ENCODE measurements at regions not wholly inside any gene's neighbourhood (a gene's known extent, or its start where the extent isn't known, plus 50 kb on each side); places are given as distances from the start of the nearest gene placed in this dataset.
"Not testable (repeated sequence)": the region's sequence is repeated elsewhere in the genome, so short reads cannot be mapped to it uniquely, and the experiment has no call there.

DNA sequence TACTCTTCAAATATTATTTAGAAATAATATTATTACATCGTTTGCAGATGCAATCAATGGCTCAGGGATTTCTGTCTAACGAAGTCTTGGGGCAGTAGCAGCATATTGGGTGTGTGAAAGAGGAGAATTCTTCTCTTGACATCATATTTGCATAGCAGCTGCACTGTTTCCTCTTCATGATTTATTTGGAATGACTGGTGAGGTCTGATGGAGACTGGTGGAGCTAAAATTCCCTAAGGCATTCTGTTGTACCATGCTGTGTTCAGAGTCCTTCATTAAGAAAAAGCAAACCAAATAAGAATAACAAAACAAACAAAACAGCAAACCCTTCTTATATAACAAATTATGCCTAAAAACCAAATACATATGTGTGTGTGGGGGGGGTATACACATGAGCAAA, 177.6 kb downstream of the DIRAS2 start:
- no peaks in the 10 kb centered on the region for H3K36me3 Mint-ChIP-seq (ENCODE audit: insufficient read depth)
- no peaks in the 10 kb centered on the region for H3K9me3 Mint-ChIP-seq
- DNase-seq (no peak), ATAC-seq (no peak)
- H3K4me1 Mint-ChIP-seq (ENCODE audit: low read depth) = no peaks in the 10 kb centered on the region
- peaks cover 8% of the 10 kb centered on the region for H3K27me3 Mint-ChIP-seq (ENCODE audit: low read depth)
- H3K4me3 Mint-ChIP-seq = no peak overlapping the region

GRCh38 chr9:90466441-90466840, 176.2 kb downstream of the DIRAS2 start:
- Mint-ChIP-seq H3K9me3 (no peaks in the 10 kb centered on the region), H3K27me3 (ENCODE audit: low read depth) (peaks cover 12% of the 10 kb centered on the region), H3K4me3 (no peak overlapping the region), H3K36me3 (ENCODE audit: insufficient read depth) (no peaks in the 10 kb centered on the region), H3K4me1 (ENCODE audit: low read depth) (no peaks in the 10 kb centered on the region)
- ATAC-seq = no peak
- DNase-seq = no peak

- DNase-seq = no peak
Observed at GRCh38 chr9:90469435-90469834, 173.2 kb downstream of the DIRAS2 start.

DNA sequence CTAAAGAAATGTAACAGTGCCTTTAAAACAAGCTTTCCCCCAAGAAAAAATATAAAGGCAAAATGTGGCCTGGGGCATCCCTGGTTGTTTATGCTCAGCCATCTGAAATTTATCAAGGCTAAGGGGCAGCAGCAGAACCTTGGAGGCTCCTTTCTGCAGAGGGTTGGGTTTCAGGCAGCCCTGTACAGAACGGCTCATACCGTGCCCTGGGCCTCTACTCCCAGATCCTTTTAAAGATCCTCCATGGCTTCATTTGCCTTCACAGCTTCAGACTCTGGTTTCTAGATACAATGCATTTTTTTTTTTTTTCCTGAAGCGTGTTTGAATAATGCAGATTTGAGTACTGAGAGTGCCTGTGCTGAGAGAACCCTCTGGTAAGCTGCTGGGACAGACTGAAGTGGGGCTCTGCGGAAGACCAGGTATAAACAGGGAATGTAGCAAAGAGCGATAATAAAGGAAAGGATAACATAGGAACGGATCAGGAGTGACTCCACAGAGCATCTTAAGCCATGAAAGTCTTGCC, 172.7 kb downstream of the DIRAS2 start:
- H3K36me3 Mint-ChIP-seq (ENCODE audit: insufficient read depth) = no peaks in the 10 kb centered on the region
- no peaks in the 10 kb centered on the region for H3K4me1 Mint-ChIP-seq (ENCODE audit: low read depth)
- ATAC-seq (no peak), DNase-seq (no peak)
- H3K4me3 Mint-ChIP-seq = no peak overlapping the region
- H3K27me3 Mint-ChIP-seq (ENCODE audit: low read depth) = peaks cover 7% of the 10 kb centered on the region
- H3K9me3 Mint-ChIP-seq = no peaks in the 10 kb centered on the region

More at GRCh38 chr9:90469435-90469834, 173.2 kb downstream of the DIRAS2 start:
- H3K36me3 Mint-ChIP-seq (ENCODE audit: insufficient read depth) = no peaks in the 10 kb centered on the region
- ATAC-seq = no peak
- H3K4me1 Mint-ChIP-seq (ENCODE audit: low read depth) = no peaks in the 10 kb centered on the region
- no peak overlapping the region for H3K4me3 Mint-ChIP-seq
- peaks cover 7% of the 10 kb centered on the region for H3K27me3 Mint-ChIP-seq (ENCODE audit: low read depth)
- H3K9me3 Mint-ChIP-seq = no peaks in the 10 kb centered on the region

DNA sequence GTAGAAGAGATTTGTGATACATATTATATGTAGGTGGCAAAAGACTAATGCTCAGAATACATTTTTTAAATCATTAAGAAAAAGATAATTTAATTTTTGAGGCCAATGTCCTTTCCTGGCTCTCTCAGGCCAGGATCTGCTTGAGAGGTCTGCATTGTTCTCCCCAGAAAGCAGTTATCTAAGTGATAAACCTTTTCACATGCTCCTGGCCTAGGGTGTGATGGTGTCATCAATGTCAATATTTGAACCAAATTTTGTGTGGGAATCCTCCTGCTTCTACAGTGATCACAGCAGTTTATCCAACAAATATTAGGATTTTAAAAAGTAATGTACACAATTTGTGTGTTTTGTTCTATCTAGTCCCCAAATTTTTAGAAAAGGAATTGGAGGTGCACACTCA, 166.6 kb downstream of the DIRAS2 start:
- H3K4me3 Mint-ChIP-seq = no peak overlapping the region
- no peaks in the 10 kb centered on the region for H3K36me3 Mint-ChIP-seq (ENCODE audit: insufficient read depth)
- H3K4me1 Mint-ChIP-seq (ENCODE audit: low read depth) = no peaks in the 10 kb centered on the region
- H3K9me3 Mint-ChIP-seq = no peaks in the 10 kb centered on the region
- H3K27me3 Mint-ChIP-seq (ENCODE audit: low read depth) = peaks cover under 1% of the 10 kb centered on the region
- ATAC-seq (no peak), DNase-seq (no peak)

GRCh38 chr9:90477535-90477934, 165.1 kb downstream of the DIRAS2 start:
- no peaks in the 10 kb centered on the region for H3K27me3 Mint-ChIP-seq (ENCODE audit: low read depth)
- no peak for DNase-seq
- H3K9me3 Mint-ChIP-seq = no peaks in the 10 kb centered on the region
- ATAC-seq = no peak
- no peaks in the 10 kb centered on the region for H3K4me1 Mint-ChIP-seq (ENCODE audit: low read depth)
- no peak overlapping the region for H3K4me3 Mint-ChIP-seq
- no peaks in the 10 kb centered on the region for H3K36me3 Mint-ChIP-seq (ENCODE audit: insufficient read depth)

- no peak overlapping the region for H3K4me3 Mint-ChIP-seq
- no peaks in the 10 kb centered on the region for H3K36me3 Mint-ChIP-seq (ENCODE audit: insufficient read depth)
- ATAC-seq (no peak), DNase-seq (no peak)
- H3K4me1 Mint-ChIP-seq (ENCODE audit: low read depth) = no peaks in the 10 kb centered on the region
- no peaks in the 10 kb centered on the region for H3K9me3 Mint-ChIP-seq
- peaks cover 3% of the 10 kb centered on the region for H3K27me3 Mint-ChIP-seq (ENCODE audit: low read depth)
Observed at GRCh38 chr9:90478821-90479220, 163.8 kb downstream of the DIRAS2 start.

DNA sequence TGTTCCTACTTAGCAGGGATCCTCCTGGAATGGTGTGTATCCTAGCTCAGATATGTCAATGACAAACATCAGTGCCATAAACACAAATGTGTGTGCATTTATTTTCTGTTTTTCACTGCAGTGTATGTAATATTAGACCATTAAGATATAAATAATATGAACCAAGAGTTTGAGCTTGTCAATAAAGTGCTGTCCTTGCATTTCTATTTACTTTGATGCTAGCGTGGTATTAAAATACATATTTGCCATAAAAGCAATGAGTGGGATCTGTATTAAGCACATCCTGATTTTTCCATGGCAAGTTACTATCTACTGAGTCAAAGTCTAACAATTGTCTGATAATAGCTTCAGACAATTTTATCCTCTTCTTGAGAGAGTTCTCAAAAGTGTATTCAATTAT, 157.6 kb downstream of the DIRAS2 start:
- Mint-ChIP-seq H3K9me3 (peaks cover 3% of the 10 kb centered on the region), H3K4me3 (no peak overlapping the region), H3K27me3 (ENCODE audit: low read depth) (peaks cover 8% of the 10 kb centered on the region), H3K4me1 (ENCODE audit: low read depth) (no peaks in the 10 kb centered on the region), H3K36me3 (ENCODE audit: insufficient read depth) (no peaks in the 10 kb centered on the region)
- ATAC-seq = no peak
- DNase-seq = no peak

DNA sequence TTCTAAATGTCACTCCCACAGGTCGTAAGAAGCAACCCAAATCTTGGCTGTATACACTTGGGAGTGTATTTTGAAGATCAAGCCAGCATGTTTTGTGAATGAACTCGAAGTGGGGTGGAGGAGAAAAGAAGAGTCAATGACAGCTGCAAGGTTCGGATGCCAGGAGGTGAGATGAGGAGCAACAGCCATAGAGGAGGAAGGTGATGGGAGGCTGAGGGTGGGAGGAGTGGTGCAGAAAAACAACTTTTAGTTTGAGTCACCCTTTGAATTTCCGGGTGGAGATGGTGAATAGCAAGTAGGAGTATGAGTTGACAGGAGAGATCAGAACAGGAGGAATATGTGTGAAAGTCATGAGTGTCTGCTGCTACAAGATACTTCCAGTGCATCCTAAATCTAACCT, 153.6 kb downstream of the DIRAS2 start:
- no peaks in the 10 kb centered on the region for H3K36me3 Mint-ChIP-seq (ENCODE audit: insufficient read depth)
- no peaks in the 10 kb centered on the region for H3K4me1 Mint-ChIP-seq (ENCODE audit: low read depth)
- no peak for ATAC-seq
- no peak overlapping the region for H3K4me3 Mint-ChIP-seq
- peaks cover 14% of the 10 kb centered on the region for H3K27me3 Mint-ChIP-seq (ENCODE audit: low read depth)
- H3K9me3 Mint-ChIP-seq = peaks cover 3% of the 10 kb centered on the region
- DNase-seq = no peak

DNA sequence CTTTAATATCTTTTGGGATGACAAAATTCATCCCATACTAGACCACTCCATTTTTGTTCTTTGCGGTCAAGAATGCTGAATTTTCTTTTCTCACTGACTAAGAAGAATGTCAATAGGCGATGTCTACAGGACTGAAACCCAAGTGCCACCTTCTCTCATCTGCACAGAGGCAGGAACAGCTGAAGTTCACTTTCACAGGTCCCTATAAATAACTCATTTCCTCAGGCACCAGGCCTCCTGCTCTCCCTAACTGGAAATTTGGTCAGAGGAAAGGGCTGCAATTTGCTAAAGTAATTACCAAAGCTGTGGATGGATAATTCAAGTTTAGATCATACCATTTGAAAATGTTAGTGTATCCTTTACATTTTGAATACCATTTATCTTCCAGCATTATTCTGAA, 142.9 kb downstream of the DIRAS2 start:
- no peaks in the 10 kb centered on the region for H3K36me3 Mint-ChIP-seq (ENCODE audit: insufficient read depth)
- H3K4me1 Mint-ChIP-seq (ENCODE audit: low read depth) = no peaks in the 10 kb centered on the region
- no peaks in the 10 kb centered on the region for H3K9me3 Mint-ChIP-seq
- peaks cover 2% of the 10 kb centered on the region for H3K27me3 Mint-ChIP-seq (ENCODE audit: low read depth)
- no peak overlapping the region for H3K4me3 Mint-ChIP-seq
- ATAC-seq (no peak), DNase-seq (no peak)

DNA sequence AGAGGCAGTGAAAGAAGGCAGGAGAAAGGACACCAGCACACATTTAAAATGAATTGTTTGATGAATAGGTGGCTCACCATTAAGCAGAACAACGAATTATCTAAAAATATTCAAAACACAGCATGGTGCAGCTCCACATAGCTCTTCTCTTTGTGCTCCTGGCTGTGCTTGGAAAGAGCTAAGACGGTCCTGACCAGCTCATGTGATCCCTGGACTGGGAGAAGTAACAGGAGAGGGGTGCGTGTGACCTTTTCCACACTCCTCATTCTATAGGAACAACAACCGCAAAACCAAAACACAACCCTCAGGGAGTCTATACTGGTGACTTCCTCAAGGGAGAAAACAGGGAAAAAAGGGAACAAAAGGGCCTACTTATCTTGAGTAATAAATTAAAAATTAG, 140.5 kb downstream of the DIRAS2 start:
- DNase-seq = no peak
- Mint-ChIP-seq H3K4me1 (ENCODE audit: low read depth) (no peaks in the 10 kb centered on the region), H3K27me3 (ENCODE audit: low read depth) (peaks cover 2% of the 10 kb centered on the region), H3K9me3 (no peaks in the 10 kb centered on the region), H3K36me3 (ENCODE audit: insufficient read depth) (no peaks in the 10 kb centered on the region), H3K4me3 (no peak overlapping the region)
- ATAC-seq = no peak

DNA sequence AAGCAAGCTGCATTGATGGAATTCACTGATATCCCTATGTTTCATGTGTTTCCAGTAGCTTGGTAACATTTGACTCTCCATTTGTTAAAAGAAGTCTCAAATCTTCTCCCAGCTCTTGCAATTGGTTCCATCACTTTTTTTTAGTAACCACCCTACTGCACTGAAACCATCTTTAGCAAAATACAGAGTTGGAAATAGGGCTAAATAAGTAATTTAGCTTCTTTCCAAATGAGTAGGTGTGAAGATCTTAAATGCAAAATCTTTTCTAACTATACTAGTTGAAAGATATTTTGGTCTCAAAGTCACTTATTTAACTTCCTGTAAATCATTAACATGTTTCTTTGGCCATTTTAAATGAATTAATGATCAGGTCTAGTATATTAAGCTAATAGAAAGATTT, 138.1 kb downstream of the DIRAS2 start:
- H3K9me3 Mint-ChIP-seq = no peaks in the 10 kb centered on the region
- DNase-seq (no peak), ATAC-seq (no peak)
- H3K4me1 Mint-ChIP-seq (ENCODE audit: low read depth) = peaks cover under 1% of the 10 kb centered on the region
- no peaks in the 10 kb centered on the region for H3K36me3 Mint-ChIP-seq (ENCODE audit: insufficient read depth)
- peaks cover under 1% of the 10 kb centered on the region for H3K27me3 Mint-ChIP-seq (ENCODE audit: low read depth)
- no peak overlapping the region for H3K4me3 Mint-ChIP-seq

DNA sequence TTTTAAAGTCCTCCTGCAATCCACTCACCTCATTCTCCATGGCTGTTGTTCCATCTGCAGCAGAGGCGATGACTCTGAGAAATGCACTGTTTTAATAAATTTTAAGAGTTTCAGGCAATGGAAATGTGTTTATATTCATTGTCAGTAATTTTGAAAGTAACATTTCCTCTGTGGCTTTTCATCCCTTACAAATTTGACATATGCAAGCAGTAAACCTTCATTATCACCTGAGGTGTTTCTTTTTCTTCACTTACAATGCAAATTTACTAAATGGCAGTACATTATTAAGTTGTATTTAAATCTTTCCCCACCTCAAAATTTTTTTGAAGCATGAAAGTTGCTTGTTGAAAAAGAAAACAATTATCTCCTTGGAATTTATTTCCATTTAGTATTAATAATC, 136.9 kb downstream of the DIRAS2 start:
- ATAC-seq = no peak
- Mint-ChIP-seq H3K36me3 (ENCODE audit: insufficient read depth) (no peaks in the 10 kb centered on the region), H3K4me1 (ENCODE audit: low read depth) (peaks cover 3% of the 10 kb centered on the region)

DNA sequence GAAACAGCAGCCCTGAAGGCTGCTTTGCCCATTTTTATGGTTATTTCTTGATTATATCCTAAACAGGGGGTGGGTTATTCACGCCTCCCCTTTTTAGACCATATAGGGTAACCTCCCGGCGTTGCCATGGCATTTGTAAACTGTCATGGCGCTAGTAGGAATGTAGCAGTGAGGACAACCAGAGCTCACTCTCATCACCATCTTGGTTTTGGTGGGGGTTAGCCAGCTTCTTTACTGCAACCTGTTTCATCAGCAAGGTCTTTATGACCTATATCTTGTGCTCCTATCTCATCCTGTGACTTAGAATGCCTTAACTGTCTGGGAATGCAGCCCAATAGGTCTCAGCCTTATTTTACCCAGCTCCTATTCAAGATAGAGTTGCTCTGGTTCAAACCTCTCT, 136.2 kb downstream of the DIRAS2 start:
- H3K4me3 Mint-ChIP-seq; DNase-seq; H3K27me3 Mint-ChIP-seq (ENCODE audit: low read depth); H3K4me1 Mint-ChIP-seq (ENCODE audit: low read depth); H3K9me3 Mint-ChIP-seq; ATAC-seq; H3K36me3 Mint-ChIP-seq (ENCODE audit: insufficient read depth): not testable (repeated sequence)

More for the DNA sequence above, 136.9 kb downstream of the DIRAS2 start:
- no peak for DNase-seq
- Mint-ChIP-seq H3K4me3 (no peak overlapping the region), H3K27me3 (ENCODE audit: low read depth) (no peaks in the 10 kb centered on the region), H3K9me3 (no peaks in the 10 kb centered on the region)

- Mint-ChIP-seq H3K27me3 (ENCODE audit: low read depth) (no peaks in the 10 kb centered on the region), H3K4me3 (no peak overlapping the region), H3K36me3 (ENCODE audit: insufficient read depth) (no peaks in the 10 kb centered on the region), H3K4me1 (ENCODE audit: low read depth) (peaks cover 3% of the 10 kb centered on the region), H3K9me3 (no peaks in the 10 kb centered on the region)
- no peak for DNase-seq
- ATAC-seq = no peak
Observed at GRCh38 chr9:90507621-90508020, 135.0 kb downstream of the DIRAS2 start.

GRCh38 chr9:90508940-90509339, 133.7 kb downstream of the DIRAS2 start:
- H3K36me3 Mint-ChIP-seq (ENCODE audit: insufficient read depth) = no peaks in the 10 kb centered on the region
- DNase-seq = no peak
- no peak for ATAC-seq
- H3K4me3 Mint-ChIP-seq = no peak overlapping the region
- H3K9me3 Mint-ChIP-seq = no peaks in the 10 kb centered on the region
- H3K4me1 Mint-ChIP-seq (ENCODE audit: low read depth) = peaks cover 3% of the 10 kb centered on the region
- H3K27me3 Mint-ChIP-seq (ENCODE audit: low read depth) = peaks cover 4% of the 10 kb centered on the region

Data from activated T-cell treated with anti-CD3 and anti-CD28 coated beads, Interleukin-2, amount 50 U/mL, for 4 hours (primary cell).